ENCODE measurements at regions not wholly inside any gene's neighbourhood (a gene's known extent, or its start where the extent isn't known, plus 50 kb on each side); places are given as distances from the start of the nearest gene placed in this dataset.

GRCh38 chrX:13876652-13877051, 59.8 kb upstream of the GPM6B start:
- TF ChIP-seq CTCF (IDR thresholded peaks at IDR 0.05) (no peak), TCF7L2 (IDR thresholded peaks at IDR 0.05; ENCODE audit: low read depth, low read length) (no peak)
